Suppressor macrophage treated with lipopolysaccharide for 1 hour (primary cell): ENCODE measurements at regions not wholly inside any gene's neighbourhood (a gene's known extent, or its start where the extent isn't known, plus 50 kb on each side); places are given as distances from the start of the nearest gene placed in this dataset.
A peak's percentile ranks its signal among the peaks of the same experiment; 100 is the strongest.
"Not testable (repeated sequence)": the region's sequence is repeated elsewhere in the genome, so short reads cannot be mapped to it uniquely, and the experiment has no call there.

Experiments used
- DNase-seq, 3 donors: peaks; one replicate each; pipeline ENCODE4 v3.0.0-alpha.2; 2020 to 2022

DNA sequence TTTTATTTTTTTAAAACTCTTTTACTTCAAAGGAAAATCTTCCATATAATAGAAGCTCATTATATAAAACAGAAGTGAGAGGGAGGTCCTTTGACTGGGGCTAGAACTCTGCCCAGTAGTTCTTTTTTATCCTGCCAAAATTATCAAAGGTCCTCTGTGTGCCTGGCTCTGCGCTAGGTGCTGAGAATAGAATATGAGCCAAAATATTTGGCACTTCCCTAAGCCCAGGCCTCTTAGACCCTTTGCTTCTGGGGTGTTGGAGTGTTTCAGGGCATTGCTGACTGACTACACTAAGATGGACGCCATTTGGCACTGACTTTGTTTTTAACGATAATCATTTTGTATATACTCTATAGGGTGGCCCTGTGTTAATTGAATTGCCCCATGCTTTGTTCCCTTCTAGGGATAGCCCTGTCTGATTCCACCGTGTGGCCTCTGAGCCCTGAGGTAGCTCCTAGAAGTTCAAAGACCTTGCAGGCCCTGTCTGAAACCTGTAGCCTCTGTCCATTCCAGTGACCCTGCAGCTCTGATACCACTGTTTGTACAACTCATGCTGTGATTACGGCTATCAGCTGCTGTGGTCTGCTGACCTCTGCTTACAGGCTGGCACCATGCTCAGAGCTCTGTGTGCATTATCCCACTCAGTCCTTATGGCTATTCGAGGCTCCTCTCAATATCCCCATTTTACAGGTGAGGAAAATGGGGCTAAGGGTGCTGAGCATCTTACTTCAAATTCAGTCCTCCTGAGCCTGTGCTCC lies 84.3 kb upstream of the SHB start:
- DNase-seq: no peak

DNA sequence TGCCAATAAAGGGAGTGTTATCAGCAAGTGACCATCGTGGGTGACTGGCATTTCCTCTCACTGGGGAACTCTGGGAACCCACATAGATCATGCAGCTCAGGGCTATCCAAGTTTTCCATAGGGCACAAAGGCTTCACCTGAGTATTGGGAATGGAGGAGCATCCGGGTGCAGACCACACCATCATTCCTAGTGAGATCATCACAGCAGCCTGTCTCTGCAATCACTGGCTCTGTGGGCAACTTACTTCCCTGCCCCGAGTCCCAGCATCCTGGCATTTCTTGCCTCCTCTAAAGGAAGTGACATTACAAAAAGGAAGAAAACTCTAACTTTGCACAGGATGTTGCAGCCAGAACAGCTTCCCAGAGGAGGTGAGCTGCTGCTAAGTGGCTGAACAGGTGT lies 80.6 kb upstream of the SHB start:
- DNase-seq: no peak

DNA sequence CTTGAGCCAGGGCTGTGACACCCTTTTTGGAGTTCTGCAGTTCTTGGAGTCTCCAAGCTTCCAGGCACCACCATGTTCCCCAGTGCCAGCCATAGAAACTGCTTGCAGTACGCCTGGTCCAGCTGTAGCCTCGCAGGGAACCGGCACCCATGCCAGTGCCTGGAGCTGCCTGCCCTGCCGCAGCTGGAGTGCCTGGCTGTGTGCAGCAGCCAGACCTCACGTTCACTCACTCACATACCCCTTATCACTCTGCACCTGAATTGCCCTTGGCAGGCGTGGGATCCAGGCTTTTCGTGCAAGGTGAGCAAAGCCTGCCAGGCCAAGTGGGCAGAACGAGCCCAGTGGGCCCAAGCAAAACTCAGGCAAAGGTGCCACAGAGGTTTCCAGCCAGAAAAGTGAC lies 77.8 kb upstream of the SHB start:
- DNase-seq: no peak

DNA sequence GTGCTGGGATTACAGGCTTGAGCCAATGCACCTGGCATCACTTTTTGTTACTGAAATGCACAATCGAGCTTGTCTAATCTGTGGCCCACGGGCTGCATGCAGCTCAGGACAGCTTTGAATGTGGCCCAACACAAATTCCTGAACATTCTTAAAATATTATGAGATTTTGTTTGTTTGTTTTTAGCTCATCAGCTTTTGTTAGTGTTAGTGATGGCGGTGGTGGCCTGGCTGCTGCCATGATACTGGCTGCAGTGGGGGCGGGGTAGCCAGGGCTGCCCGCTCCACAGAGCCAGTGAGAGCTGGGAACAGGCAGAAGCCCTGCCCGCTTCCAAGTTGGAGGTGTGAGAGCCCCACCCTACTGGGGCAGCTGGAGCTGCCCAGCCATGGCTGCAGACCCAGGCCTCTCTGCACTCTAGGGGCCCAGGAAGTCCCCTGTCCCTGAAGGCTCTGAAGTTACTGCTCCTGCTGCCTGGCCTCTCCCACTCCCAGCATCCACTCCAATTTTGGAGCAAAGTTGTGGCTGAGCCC lies 76.6 kb upstream of the SHB start:
- DNase-seq: no peak

DNA sequence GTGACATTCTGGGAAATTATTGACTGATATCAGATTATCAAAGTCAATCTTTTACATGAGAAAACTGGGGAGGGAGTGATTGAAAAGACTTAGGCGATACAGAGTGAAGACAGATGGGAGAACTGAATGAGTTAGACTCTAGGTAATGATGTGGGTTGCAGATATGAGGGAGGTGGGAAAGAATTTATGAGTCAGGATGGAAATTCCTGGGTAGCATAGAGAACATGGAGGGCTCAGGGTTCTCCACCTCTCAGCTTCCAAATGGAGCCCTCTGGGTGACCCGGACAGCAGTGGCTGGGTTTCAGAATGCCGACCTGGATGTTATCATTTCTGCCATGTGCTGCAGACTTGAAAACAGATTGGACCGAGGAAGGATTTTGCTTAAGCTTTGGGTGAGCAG lies 75.4 kb upstream of the SHB start:
- no peak for DNase-seq

DNA sequence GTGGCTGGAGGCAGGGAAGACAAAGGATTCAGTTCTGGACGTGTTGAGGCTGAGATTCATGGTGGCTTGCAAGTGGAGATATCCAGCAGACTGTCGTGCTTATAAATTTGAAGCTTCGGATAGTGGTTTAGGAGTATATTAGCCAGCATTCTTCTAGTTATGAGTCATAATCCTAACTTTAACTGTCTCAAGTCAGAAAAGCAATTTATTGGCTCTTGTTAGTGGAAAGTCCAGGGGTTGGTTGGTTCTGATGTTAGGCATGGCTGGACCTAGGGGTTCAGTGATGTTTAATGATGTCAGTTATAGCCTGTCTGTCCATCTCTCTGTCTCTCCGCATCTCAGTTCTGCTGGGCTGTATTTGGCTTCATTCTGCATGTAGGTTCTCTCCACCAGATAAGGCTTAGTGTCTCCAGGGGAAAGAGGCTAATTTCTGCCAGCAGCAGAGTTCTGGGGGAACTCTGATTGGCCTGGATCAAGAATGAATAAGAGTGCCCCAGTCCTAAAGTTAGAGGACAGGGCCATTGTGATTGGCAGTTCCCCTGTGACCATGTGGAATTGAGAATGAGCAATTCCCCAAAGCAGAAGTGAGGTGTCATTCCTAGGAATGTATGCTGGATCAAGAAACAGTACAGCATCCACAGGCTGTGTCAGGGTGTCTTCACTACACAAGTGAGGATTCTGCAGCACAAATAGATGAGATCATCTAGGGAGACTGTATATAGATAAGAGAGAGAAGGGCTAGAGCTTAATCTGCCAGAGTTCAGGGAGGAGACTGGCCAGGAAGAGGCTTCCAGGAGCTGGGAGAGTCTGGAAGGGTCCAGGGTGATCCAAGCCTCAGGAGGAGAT lies 72.9 kb upstream of the SHB start:
- no peak for DNase-seq

DNA sequence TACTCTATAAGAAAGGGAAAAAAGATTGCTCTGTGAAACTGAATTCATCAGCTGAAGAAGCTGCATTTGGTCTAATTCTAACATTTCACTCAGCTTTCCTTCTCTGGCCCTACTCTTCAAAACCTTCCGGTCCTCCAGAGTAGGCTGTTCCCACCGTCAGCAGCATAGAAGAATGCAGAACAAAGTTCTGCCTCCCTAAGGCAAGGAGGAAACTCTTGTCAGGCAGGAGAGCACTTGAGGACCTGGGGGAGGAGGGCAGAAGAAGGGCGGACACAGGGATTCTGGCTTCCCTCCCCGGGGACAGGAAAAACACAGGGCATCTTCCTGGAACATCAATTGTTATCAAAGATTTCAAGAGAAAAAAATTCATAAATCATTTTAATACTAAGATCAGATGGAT lies 69.2 kb upstream of the SHB start:
- DNase-seq: no peak

DNA sequence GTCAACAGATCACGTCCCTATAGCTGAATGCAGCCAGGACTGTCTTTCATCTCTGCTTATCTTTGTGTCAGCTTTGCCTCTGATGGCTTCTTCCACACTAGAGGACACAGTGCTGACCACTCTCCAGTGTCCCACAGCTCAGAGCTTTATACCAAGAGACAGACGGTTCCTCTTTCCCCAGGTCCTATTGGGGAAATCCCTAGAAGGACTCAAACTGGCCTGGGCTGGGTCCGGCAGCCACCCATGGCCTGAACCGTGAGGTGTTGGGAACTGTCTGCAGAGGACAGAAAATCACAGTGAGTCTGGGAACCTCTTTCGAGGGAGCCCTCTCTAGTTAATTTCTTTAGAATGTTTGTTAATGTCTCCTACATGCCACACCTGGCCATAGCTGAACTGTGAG lies 68.3 kb upstream of the SHB start:
- DNase-seq: peak; percentile 22 to 25 (median 23)

DNA sequence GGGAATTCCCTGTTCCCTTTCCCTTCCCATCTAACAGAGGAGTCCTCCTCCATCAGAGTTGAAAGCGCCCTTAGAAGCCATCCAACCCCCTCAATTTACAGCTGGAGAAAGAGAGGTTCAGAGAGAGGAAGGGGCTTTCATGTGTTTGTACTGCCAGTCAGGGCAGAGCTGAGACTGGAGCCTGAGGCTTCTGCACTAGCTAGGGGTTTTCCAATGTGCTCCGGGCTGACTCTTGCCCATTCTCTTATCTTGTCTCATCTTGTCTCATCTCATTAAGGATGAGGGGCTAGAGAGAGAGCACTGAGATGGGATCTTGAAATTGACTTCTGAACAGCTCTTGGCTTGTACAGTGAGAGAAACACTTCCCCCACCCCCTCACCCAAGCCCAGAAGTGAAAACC lies 67.4 kb upstream of the SHB start:
- DNase-seq: no peak

DNA sequence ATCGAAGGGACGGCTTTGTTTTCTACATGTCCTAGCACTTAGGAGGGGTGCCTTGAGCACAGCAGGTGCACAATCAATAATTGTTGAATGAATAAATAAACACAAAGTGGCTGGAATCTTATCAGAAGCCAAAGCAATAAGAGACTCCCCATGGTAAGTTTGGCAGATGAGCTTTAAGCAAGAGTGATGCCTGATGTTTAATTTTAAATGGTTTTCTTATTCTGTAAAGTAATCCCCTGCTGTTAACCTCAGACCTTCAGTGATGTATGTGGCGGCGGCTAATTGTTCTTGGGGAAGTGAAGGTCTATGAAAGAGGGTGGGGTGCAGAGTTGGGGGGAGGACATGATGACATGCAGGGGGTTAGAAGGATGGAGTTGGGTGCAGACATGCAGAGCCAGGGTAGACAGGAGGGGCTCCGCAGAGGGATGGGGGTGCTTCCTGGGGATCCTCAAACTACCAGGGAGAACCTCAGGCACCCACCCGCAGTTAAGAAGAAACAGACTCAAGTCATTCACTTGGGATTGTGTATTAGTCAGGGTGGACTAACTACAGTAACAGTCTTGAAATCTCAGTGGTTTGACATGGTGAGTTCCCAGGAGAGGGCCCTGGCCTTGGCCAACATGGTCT lies 65.7 kb upstream of the SHB start:
- DNase-seq: no peak

DNA sequence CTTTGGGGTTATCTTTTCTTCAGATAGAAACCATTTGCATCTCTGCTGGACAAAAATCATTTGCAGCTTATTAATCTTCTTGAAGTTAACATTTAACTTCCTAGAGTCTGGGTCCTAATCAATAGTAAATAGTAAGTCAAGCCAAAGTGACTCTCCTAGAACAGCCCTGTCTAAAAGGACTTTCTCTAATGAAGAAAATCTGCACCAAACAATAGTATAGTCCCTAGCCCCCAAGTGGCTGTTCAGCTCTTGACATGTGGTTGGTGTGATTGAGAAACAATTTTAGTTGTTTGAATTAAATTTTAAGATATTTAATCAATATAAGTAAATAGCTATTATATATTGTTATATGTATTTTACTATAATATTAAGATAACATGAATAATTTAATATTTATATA lies 64.6 kb upstream of the SHB start:
- DNase-seq: no peak

DNA sequence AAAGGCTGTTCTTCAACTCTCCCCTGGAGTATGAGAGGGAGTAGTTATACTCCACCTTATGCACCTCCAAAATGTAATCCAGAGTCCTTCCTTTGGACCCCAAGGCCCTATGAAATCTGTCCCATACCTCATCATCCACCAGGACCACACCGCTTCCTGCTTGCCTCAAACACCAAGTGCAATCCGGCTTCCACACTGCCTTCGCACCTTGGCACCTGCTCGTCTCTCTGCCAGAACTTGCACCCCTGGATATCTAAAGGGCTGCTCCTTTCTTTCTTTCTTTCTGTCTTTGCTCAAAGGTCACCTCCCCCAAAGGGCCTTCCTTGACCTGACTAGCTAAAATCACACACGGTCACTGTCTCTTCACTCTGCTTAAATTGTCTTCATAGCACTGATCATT lies 63.9 kb upstream of the SHB start:
- no peak for DNase-seq

DNA sequence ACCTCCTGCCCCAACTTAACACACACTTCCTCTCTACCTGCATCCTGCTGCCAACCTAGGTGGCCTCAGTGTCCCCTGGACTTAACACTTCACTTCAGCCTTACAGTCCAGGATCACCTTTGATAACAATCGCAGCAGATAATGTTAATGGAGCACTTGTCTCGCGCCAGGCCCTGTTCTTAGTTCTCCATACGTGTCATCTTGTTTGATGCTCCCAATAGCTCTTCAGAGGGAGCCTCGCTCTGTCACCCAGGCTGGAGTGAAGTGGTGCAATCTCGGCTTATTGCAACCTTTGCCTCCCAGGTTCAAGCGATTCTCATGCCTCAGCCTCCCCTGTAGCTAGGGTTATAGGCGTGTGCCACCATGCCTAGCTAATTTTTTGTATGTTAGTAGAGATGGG lies 62.7 kb upstream of the SHB start:
- DNase-seq: no peak

DNA sequence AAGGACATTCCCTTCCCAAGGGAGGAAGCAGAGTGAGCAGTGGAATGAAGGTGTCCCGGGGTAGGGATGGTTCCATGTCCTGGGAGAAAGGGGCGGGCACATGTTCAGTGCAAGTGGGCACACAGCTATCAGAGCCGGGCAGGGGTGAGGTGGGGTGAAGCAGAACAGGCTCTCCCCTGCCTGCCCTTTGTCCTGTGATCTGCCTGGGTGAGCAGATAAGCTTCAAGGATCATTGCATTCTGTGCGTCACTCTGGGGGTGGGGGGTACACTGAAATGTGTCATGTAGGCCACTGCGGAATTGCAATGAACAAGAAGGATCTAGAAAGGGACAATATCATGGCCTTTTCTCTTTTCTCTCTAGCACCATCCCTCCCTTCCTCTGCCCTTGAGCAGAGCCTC lies 61.7 kb upstream of the SHB start:
- no peak for DNase-seq

DNA sequence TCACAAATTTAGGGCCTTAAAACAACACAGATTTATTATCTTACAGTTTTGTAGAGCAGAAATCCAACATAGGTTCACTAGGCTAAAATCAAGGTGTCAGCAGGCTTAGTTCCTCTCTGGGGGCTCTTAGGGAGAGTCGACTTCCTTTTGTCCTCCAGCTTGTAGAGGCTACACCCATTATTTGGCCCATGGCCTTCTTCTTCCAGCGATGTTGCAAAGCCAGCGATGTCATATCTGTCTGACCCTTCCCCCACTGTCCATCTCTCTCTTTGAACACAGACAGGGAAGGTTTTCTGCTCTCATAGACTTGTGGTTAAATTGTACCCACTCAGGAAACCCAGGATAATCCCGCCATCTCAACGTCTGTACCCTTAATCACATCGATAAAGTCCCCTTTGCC lies 60.3 kb upstream of the SHB start:
- peak in 1 of 3 donors; percentile 6 for DNase-seq

DNA sequence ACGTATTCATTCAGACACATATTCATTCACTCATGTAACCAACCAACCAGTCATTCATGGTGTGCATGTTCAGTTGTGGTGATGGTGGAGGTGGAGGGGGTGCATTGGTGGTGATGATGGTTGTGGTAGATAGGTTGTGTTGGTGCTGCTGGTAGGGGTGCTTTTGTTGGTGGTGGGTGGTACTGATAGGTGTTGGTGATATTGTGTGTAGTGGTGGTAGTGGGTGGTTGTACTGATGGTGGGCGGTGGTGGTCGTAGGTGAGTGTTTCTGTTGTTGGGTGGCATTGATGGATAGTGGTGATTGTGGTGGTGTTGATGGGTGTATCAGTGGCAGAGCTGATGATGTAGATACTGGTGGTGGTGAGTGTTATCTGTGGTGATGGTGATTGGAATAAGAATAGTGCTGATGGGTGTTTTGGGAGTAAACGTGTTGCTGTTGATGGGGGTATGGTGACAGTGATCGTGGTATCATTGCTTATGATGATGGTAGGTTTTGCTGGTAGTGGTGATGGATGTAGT lies 59.8 kb upstream of the SHB start:
- DNase-seq: no peak

DNA sequence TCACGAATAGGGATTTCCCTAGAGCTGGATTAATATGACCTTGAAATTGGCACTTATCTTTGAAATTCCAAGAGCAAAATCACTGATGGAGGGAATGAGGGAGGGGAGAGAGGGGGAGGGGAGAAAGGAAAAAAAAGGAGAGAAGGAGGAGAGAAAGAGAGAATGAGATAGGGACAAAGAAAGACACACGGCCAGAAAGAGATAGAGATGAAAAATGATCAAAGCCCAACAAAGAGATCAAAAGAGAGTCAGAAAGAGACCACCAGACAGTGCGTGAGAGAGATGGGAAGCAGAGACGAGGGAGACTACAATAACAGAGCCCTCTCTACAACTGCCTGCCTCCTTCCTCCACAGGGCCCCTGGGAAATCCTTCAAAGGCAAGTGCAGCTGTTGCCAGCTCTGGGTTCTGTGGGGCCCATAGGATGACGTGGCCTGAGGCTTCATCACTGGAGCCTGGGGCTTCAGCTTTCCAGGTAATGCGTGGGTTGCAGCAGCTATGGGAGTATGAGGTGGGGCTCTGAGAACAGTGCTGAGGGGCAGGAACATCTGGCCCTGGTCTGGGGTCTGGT lies 58.3 kb upstream of the SHB start:
- no peak for DNase-seq

DNA sequence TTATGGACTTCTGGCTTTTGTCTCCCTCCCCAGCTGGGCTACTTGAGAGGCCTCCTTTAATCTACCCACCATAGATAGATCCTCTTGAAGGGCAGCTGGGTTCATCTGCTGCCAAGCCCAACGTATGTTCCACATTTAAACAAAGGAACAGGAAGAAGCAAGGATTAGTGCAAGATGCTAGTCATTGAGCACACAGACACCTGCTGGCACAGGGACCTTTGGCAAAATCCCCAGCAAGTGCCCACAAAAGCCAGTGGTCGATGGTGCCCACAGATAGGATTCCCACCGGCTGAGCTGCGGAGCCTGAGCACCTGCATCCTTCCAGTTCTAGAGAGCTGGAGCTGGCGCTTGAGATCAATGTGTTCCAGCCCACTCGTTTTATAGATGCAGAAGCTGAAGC lies 57.7 kb upstream of the SHB start:
- DNase-seq: no peak

DNA sequence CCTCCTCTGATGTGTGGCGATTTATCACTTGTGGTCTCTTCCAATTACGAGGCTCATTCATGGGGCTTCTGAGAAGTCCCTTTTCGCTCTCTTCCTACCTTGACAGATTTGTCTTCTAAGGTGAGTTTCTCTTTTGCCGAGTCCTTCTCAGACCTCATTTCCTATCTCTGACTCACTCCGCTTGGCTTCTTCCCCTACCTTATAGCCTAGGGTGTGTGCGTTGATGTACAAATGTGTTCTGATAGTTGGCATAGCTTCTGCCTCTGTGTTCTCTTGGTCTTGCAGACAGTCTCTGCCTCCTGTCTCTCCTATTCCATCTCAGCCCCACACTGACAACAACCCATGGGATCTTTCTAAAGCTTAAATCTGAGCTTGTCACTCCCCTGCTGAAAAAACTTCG lies 56.9 kb upstream of the SHB start:
- no peak for DNase-seq

DNA sequence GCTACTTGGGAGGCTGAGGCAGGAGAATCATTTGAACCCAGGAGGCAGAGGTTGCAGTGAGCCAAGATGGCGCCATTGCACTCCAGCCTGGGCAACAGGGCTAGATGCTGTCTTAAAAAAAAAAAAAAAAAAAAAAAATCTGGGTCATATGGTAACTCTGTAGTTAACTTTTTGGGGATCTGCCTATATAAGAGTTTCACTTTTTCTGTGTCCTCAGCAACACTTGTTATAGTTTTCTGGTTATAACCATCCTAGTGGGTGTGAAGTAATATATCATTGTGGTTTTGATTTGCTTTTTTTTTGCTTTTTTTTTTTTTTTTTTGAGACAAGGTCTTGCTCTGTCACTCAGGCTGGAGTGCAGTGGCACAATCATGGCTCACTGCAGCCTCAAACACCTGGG lies 54.3 kb upstream of the SHB start:
- not testable (repeated sequence) for DNase-seq

DNA sequence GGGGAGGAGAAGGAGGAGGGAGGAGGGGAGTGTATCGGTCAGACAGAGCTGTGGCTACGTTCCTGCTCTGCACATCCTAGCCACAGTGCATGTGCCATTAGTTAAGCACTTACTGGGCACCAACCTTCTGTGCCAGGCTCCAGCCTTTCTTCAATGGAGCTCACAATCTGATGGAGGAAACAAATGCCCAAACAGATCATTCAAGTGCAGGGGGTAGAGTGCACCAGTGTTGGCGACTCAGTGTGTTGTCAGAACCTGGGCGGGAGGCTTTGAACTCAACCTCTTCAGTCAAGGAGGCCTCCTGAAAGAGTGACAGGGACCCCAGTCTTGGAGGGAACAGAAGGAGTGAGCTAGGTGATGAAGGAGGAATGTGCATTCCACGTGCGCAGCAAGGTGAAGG lies 51.9 kb upstream of the SHB start:
- no peak for DNase-seq

DNA sequence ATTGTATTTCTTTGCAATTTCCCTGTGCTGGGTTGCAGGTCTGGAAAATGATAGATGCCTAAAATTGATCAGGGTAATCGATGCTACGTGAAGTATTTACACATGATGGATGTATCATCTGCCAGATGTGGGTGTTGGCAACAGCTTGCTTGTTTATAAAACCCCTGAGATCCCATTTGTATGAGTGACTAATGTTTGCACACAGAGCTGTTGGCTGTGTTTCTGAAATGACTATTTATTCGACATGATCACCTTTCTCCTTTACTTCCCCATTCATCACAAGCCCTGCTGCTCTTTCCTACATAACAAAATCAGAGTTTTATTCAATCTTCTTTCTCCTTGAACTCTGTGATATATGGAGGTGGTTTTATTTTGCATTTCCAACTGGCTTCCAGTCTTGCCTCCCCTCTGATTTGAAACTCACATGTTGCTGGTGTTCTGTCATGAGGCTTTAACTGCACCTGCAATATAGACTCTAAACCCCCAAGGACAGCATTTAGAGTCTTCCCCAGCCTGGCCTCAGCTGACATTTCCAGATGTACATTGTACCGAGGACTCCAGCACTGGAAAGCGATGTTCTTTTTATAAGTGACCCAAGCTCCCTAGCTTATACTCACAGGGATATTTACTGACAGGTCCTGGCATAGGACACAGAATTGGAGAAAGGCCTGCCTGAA lies 50.7 kb upstream of the SHB start:
- no peak for DNase-seq
